Fibroblast of skin of left quadriceps (primary cell): ENCODE measurements at regions not wholly inside any gene's neighbourhood (a gene's known extent, or its start where the extent isn't known, plus 50 kb on each side); places are given as distances from the start of the nearest gene placed in this dataset.

Experiments used
- DNase-seq, 2 experiments: peaks; one replicate each; pipeline ENCODE4 v3.0.0-alpha.2; 2013; ENCODE audit warnings: low read depth in 2 of 2

- no peak for DNase-seq
Measured at GRCh38 chr12:97923546-97923945, 460.9 kb downstream of the RMST start.

GRCh38 chr12:97924122-97924521 lies 461.5 kb downstream of the RMST start:
- no peak for DNase-seq

DNA sequence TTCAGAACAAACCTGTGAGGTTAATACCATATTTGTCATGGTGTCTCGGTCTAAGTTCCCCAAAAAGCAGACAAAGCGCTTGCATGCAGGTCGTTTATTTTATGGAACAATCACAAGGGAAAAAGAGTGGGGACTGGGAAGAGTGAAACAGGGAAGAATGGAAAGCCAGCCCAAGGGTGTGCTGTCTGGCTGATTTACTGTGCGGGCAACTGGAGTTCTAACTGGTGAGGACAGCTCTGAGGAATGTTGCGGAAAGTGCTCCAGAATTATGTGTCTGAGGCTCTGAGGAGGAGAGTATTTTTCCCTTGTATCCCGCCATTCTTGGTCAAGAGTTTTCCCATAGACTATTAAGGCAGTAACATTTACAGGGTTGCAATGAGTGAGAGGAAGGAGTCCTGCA lies 465.4 kb downstream of the RMST start:
- DNase-seq, result no peak

- no peak for DNase-seq
Measured at GRCh38 chr12:97936165-97936564, 473.6 kb downstream of the RMST start.

DNA sequence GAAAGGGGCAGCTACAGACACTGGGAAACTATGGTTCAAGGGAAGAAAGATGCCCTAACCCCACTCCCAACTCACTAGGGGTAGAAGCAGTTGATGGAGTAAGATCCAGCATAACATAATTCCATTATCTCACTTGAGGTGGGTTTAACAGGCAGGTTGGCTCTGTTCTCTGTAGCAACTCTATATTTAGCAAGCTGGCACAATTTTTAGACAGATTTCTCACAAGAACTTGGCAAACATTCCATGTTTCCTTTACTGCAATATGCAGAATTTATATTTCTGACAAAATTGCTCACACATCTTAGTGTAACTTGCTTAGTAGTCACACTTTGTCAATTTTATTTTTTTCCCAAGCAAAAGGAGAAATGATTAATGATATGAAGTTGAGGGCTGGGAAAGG lies 475.4 kb downstream of the RMST start:
- DNase-seq, result no peak

GRCh38 chr12:97939156-97939555 lies 476.6 kb downstream of the RMST start:
- DNase-seq, result no peak

GRCh38 chr12:97940105-97940504 lies 477.5 kb downstream of the RMST start:
- no peak for DNase-seq

- DNase-seq, result peak; percentile 15 to 22
Measured at GRCh38 chr12:97940629-97941028, 478.0 kb downstream of the RMST start.

- DNase-seq, result no peak
Measured at GRCh38 chr12:97941686-97942354, 479.2 kb downstream of the RMST start.

DNA sequence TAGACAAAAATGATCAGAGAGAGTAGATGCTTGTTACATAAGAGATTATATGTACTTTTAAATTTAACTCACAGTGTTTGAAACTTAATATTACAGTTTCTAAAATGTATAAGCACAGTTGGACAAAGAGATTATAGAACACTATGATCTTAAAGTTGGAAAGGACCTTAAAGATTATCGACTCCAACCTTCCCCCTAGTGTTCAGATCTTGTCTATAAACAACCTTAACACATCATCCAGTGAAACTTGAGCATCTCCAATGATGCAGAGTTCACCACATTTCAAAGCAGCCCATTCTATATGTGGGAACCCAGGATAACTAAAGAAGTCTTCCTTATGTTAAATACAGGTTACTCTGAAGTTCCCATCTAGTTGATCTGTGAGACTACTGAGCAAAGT lies 480.8 kb downstream of the RMST start:
- DNase-seq, result no peak

GRCh38 chr12:97944576-97944975 lies 482.0 kb downstream of the RMST start:
- DNase-seq, result no peak

DNA sequence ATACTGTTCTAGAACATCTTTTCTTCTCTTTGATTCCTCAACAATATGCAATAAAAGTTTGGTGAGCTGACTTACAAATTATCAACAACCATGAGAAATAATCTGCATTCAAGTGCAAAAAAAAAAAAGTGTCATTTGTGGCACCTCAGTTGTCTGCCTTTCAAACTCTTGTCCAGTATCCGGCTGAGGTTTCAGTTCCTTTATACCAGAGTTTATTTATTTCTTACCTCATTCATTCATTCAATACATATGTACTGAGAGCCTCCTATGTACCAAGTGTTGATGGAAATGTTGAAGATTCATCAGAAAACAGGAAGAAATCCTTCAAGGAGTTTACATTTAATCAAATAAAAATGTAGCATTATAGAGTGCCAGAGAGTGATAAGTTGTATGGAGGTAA lies 484.1 kb downstream of the RMST start:
- no peak for DNase-seq

- DNase-seq, result no peak
Measured at GRCh38 chr12:97948591-97948990, 486.0 kb downstream of the RMST start.

GRCh38 chr12:97951239-97951638 lies 488.6 kb downstream of the RMST start:
- no peak for DNase-seq

DNA sequence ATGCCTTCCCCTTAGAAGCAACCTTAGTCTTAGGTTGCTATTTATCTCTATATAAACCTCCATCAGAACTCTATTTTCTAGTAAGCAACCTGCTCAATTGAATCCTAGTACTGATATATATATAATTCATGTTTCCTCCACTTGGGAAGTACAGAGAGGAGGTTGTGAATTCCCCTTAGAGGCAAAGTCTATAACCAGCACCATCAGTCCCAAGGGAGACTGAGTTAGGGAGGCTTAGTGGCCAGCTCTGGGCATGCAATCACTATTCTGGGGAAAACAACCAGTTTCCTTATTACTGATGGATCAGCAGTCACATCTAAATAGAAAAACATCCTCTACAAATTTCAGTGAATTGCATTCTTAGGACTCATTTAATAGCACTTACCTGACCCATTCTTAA lies 489.1 kb downstream of the RMST start:
- no peak for DNase-seq

DNA sequence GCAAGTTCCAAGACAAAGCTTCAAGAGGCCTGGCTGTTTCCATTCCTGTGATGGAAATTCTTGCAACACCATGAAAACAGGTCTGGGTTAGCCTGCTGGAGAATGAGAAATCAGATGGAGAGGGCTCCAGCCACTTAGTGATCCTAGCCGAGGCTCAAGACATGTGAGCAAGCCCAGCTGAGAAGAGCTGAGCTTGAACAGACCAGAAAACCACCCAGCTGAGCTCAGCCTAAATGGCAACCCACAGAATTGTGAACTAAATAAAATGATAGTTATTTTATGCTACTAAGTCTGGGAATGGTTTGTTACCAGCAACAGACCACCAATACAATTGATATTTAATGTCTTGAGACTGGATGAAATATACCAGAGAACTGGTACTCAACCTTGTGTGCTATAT lies 494.5 kb downstream of the RMST start:
- no peak for DNase-seq

DNA sequence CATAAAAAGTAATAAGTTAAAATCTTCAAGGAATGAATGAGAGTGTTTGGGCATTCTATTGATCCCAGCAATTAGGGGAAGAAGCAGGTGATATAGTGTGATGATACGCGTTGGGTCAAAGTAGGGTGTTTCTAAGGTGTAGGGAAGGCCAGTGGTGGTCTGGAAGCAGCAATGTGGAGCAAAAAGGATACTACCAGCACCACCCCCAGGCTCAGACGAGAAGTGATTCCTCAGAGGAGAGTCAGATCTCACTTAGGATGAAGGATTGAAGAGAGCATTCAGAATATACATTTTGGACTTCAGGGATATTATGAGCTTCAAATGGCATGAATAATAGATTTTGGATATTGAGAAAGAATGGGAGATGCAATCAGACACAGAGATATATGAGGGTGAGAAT lies 497.6 kb downstream of the RMST start:
- DNase-seq, result no peak

DNA sequence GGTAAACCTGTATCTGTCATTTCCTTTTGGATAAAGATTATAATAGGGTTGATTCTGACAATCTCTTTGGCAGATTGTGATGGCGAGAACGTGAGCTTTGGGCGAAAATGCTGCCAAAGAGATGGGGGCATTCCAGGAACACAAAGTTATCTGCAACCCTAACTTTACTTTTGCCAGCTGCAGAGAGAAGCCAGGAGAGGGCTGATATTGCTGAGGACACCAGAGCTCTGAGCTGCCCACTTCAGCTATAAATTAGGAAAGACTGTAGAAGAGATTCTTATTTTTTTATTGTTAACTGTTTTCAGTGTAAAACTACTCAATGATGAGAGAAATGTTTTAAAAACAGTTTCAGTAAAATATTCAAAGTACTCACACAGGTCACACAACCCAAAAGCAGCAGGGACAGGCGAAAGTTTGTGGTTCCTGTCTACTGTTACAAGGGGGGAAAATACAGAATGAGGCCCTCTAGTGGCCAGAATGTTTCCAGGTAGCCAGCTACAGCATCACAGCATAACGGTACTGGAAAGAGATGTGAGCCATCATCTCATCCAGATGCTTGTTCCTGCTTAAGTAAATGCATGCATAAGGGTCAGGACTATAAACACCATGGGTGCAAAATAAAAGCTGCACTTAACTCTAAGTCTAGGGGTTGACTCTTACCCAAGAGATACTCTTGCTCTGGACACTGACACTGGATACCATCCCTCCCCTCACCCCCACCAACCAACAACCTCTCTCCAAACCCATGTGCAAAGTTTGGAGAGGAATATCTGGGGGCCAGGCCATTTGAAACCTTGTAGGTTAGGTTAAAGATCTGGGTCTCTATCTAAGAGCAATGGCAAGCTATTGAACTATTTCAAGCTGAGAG lies 498.4 kb downstream of the RMST start:
- DNase-seq, result no peak

GRCh38 chr12:97967831-97968230 lies 505.2 kb downstream of the RMST start:
- DNase-seq, result no peak

GRCh38 chr12:97968641-97969197 lies 506.1 kb downstream of the RMST start:
- DNase-seq, result no peak

DNA sequence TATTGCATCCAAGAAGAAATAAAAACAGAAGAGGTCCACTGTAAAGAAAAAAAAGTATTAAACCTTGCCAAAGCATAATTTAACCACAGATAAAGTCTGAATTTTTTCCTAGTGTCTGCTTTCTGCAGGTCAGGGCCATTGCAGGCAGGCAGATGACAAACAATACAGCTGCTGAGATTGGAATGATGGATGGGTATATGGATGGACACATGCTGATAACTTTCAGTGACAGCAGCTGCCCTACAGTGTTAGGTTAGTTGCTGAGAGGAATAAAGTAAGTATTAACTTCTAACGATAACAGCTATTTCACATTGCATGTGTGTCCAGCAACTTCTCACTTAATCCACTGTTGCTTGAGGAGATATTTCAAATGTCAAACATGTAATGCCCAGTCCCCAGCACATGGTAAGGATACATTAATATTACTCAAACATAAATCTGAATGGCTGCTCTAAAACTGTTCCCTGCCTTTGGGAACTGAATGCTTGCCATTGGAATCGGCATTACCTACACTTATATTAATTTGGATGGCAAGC lies 515.3 kb downstream of the RMST start:
- no peak for DNase-seq

- no peak for DNase-seq
Measured at GRCh38 chr12:97982684-97983083, 520.1 kb downstream of the RMST start.

GRCh38 chr12:97983796-97984195 lies 521.2 kb downstream of the RMST start:
- DNase-seq, result no peak
